ENCODE measurements at regions not wholly inside any gene's neighbourhood (a gene's known extent, or its start where the extent isn't known, plus 50 kb on each side); places are given as distances from the start of the nearest gene placed in this dataset.

DNA sequence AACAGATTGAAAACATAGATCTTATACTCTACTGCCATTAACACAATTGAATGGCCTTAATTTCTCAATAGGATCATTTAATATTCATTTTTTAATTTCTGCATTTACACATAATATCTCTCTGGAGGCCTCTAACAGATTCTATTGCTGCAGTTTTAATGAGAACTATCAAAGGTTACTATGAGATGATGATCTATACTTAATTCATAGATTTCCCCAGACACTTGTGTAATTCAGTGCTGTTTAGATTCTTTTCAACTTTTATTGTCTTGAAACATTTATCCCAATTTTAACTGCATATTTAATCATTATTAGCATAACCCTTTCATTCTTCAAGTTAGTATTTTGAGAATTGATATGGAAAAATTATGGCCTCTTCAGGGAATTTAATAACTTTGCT, 1056.5 kb upstream of the CDH8 start:
- no peaks in the 10 kb centered on the region for H3K9me3 ChIP-seq (ENCODE audit: low read depth, low read length)
- TF ChIP-seq POLR2AphosphoS5 (IDR thresholded peaks at IDR 0.05; ENCODE audit: borderline replicate concordance, low read depth, low read length) (no peak), EZH2 (IDR thresholded peaks at IDR 0.05) (no peak), FOXP2 (optimal IDR thresholded peaks at IDR 0.05; ENCODE audit: control extremely low read depth, extremely low read length, insufficient read depth) (no peak)

DNA sequence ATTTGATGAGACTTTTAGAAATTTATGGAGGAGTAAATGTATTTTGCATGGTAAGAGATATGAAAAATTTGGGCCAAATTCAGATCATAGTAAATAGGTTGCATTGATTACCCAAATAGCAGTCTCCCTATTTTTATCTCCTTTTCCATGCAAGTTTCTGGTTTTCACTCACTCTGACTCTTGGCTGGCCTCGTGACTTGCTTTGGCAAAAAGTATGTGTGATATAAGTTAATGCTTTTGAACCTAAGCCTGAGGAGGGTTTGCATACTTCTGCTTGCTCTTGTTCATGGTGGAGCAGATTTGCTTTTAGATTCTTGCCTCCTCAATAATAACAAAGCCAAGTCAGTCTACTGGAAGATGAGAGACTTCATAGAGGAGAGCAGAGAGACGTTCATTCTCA, 1045.9 kb upstream of the CDH8 start:
- DNase-seq (ENCODE audit: low read depth, low spot score): no peak
- H3K9ac ChIP-seq (ENCODE audit: insufficient read length): no peak overlapping the region
- no peak overlapping the region for H3K27ac ChIP-seq
- TF ChIP-seq POLR2AphosphoS5 (IDR thresholded peaks at IDR 0.05; ENCODE audit: borderline replicate concordance, low read depth, low read length): no peak
- no peak for TF ChIP-seq EZH2 (IDR thresholded peaks at IDR 0.05)
- no peak for TF ChIP-seq FOXP2 (optimal IDR thresholded peaks at IDR 0.05; ENCODE audit: control extremely low read depth, extremely low read length, insufficient read depth)
- no peaks in the 10 kb centered on the region for H3K9me3 ChIP-seq (ENCODE audit: low read depth, low read length)
- H3K36me3 ChIP-seq (ENCODE audit: insufficient read depth, low read length): no peaks in the 10 kb centered on the region
- no peak overlapping the region for H3K4me3 ChIP-seq

More for the DNA sequence above, 1056.5 kb upstream of the CDH8 start:
- H3K4me3 ChIP-seq: no peak overlapping the region
- no peak for DNase-seq (ENCODE audit: low read depth, low spot score)
- H3K27ac ChIP-seq: no peak overlapping the region
- H3K36me3 ChIP-seq (ENCODE audit: insufficient read depth, low read length): no peaks in the 10 kb centered on the region
- H3K9ac ChIP-seq (ENCODE audit: insufficient read length): no peak overlapping the region

DNA sequence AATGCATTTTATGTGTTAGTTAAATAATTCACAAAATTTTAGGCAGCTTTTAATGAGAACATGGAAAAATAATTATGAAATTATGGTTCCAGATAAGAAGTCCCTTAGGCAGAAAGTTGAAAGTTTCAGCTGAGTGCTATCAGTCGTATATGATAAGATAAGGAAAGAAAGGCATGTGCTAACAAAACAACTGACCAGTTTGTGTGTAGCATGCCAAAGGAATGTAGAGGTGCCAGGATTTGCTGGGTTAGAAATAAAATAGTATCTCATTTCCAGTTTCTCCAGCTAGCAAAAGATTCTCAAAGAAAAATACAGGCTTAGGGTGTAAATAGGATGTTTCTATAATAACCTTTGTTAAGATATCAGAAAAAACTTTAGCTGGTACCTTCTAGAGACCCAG, 1044.5 kb upstream of the CDH8 start:
- Histone ChIP-seq H3K9me3 (ENCODE audit: low read depth, low read length) (no peaks in the 10 kb centered on the region), H3K9ac (ENCODE audit: insufficient read length) (no peak overlapping the region), H3K27ac (no peak overlapping the region), H3K4me3 (no peak overlapping the region), H3K36me3 (ENCODE audit: insufficient read depth, low read length) (no peaks in the 10 kb centered on the region)
- TF ChIP-seq EZH2 (IDR thresholded peaks at IDR 0.05) (no peak), POLR2AphosphoS5 (IDR thresholded peaks at IDR 0.05; ENCODE audit: borderline replicate concordance, low read depth, low read length) (no peak), FOXP2 (optimal IDR thresholded peaks at IDR 0.05; ENCODE audit: control extremely low read depth, extremely low read length, insufficient read depth) (no peak)
- no peak for DNase-seq (ENCODE audit: low read depth, low spot score)

DNA sequence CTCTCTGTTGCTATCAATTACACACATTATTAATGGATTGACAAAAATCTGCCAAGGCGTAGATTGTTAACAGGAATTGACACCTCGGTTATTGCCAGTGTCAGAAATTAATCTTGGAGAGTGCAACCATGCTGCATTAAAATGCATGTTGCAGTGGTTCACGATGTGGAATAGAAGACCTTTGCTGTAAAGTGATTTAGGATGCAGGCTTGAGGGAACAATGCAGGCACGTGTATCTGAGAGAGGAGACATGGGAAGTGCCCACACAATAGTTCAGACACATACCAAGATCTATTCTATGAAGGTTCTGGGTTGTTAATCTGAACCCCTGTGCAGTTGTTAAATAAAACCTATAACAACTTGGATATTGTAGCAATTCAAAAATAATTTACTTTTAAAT, 1032.8 kb upstream of the CDH8 start:
- DNase-seq (ENCODE audit: low read depth, low spot score): no peak
- H3K9ac ChIP-seq (ENCODE audit: insufficient read length): no peak overlapping the region
- no peaks in the 10 kb centered on the region for H3K9me3 ChIP-seq (ENCODE audit: low read depth, low read length)
- H3K36me3 ChIP-seq (ENCODE audit: insufficient read depth, low read length): no peaks in the 10 kb centered on the region
- TF ChIP-seq EZH2 (IDR thresholded peaks at IDR 0.05): no peak
- no peak for TF ChIP-seq FOXP2 (optimal IDR thresholded peaks at IDR 0.05; ENCODE audit: control extremely low read depth, extremely low read length, insufficient read depth)
- no peak for TF ChIP-seq POLR2AphosphoS5 (IDR thresholded peaks at IDR 0.05; ENCODE audit: borderline replicate concordance, low read depth, low read length)
- H3K4me3 ChIP-seq: no peak overlapping the region
- H3K27ac ChIP-seq: no peak overlapping the region

DNA sequence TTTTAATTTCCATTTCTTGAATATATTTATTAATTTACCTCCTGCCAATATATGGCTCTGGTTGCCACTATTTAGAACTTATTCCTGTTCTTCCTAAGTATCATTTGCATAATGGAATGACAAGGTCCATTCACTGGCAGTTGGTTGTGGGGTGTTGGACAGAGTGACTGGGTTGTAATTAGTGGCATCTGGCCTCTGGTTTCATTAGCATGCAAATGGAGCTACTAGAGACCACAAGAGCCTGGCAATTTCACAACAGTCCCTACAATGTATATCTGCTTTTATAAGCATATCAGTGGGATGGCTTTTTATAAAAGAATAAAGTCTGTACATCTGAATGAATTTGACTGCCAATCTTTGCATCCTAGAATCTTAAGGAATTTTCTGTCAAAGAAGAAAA, 1030.9 kb upstream of the CDH8 start:
- H3K9ac ChIP-seq (ENCODE audit: insufficient read length): no peak overlapping the region
- H3K4me3 ChIP-seq: no peak overlapping the region
- no peak for DNase-seq (ENCODE audit: low read depth, low spot score)
- no peak for TF ChIP-seq EZH2 (IDR thresholded peaks at IDR 0.05)
- TF ChIP-seq POLR2AphosphoS5 (IDR thresholded peaks at IDR 0.05; ENCODE audit: borderline replicate concordance, low read depth, low read length): no peak
- TF ChIP-seq FOXP2 (optimal IDR thresholded peaks at IDR 0.05; ENCODE audit: control extremely low read depth, extremely low read length, insufficient read depth): no peak
- no peak overlapping the region for H3K27ac ChIP-seq
- H3K9me3 ChIP-seq (ENCODE audit: low read depth, low read length): no peaks in the 10 kb centered on the region
- no peaks in the 10 kb centered on the region for H3K36me3 ChIP-seq (ENCODE audit: insufficient read depth, low read length)

DNA sequence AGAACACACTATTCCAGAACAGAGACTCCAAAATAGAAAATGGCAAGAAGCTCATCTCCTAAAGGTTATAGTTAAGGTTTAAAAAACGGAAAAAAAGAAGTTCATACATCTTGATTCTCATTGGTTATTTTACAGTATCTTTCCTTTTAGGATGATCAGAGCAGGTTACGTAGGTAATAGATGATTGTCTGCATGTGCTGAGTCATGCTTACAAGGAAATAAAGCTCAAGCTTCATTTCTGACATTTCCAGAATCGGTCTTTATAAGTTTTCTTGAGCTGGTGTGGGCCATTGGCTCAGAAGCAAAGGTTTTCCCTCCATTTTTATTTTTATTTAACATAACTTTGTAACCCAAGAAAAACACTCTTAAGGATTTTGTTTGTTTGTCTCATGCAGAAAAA, 1030.3 kb upstream of the CDH8 start:
- Histone ChIP-seq H3K4me3 (no peak overlapping the region), H3K27ac (no peak overlapping the region), H3K9ac (ENCODE audit: insufficient read length) (no peak overlapping the region), H3K36me3 (ENCODE audit: insufficient read depth, low read length) (no peaks in the 10 kb centered on the region), H3K9me3 (ENCODE audit: low read depth, low read length) (no peaks in the 10 kb centered on the region)
- TF ChIP-seq FOXP2 (optimal IDR thresholded peaks at IDR 0.05; ENCODE audit: control extremely low read depth, extremely low read length, insufficient read depth) (no peak), EZH2 (IDR thresholded peaks at IDR 0.05) (no peak), POLR2AphosphoS5 (IDR thresholded peaks at IDR 0.05; ENCODE audit: borderline replicate concordance, low read depth, low read length) (no peak)
- DNase-seq (ENCODE audit: low read depth, low spot score): no peak

DNA sequence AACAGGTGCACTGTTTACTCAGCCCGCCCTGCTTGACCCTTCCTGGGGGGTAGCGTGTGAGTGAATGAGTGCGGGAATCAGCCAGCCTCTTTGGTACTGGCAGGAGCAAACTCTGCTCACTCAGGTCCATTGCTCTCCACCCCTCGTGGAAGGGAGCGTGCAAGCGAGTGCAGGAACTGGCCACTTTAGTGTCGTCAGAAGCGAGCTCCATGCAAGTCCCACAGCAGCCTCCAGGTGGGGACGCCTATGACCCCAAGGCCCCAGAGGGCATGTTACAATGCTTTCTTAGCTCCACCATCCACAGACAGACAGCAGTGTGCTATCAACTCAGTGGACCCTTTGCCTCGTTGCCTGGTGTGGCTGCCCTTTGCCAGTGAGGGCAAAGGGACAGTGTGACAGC, 1025.1 kb upstream of the CDH8 start:
- Histone ChIP-seq H3K9ac (ENCODE audit: insufficient read length) (no peak overlapping the region), H3K27ac (no peak overlapping the region), H3K9me3 (ENCODE audit: low read depth, low read length) (no peaks in the 10 kb centered on the region), H3K4me3 (no peak overlapping the region), H3K36me3 (ENCODE audit: insufficient read depth, low read length) (no peaks in the 10 kb centered on the region)
- no peak for TF ChIP-seq FOXP2 (optimal IDR thresholded peaks at IDR 0.05; ENCODE audit: control extremely low read depth, extremely low read length, insufficient read depth)
- TF ChIP-seq POLR2AphosphoS5 (IDR thresholded peaks at IDR 0.05; ENCODE audit: borderline replicate concordance, low read depth, low read length): no peak
- no peak for TF ChIP-seq EZH2 (IDR thresholded peaks at IDR 0.05)
- no peak for DNase-seq (ENCODE audit: low read depth, low spot score)

DNA sequence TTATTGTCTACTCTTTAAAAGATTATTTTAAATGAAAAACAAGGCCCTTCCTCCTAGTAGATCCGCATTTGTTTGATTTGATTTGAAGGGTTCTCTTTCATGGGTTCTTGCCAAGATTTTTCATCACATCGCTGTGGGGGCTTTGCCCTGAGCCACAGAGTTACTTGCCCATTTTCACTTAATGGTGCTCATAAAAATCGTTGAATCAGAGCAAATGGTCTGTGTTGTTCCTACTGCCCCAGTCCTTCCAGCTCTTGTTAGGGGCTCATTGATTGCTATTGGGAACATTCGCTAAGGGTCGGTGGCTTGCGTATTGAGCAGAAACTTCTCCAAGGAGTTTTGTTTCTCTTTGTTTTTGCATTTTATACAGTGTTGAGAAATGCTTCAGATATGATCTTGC, 1023.4 kb upstream of the CDH8 start:
- DNase-seq (ENCODE audit: low read depth, low spot score): no peak
- Histone ChIP-seq H3K9me3 (ENCODE audit: low read depth, low read length) (no peaks in the 10 kb centered on the region), H3K27ac (no peak overlapping the region), H3K4me3 (no peak overlapping the region), H3K36me3 (ENCODE audit: insufficient read depth, low read length) (no peaks in the 10 kb centered on the region), H3K9ac (ENCODE audit: insufficient read length) (no peak overlapping the region)
- TF ChIP-seq POLR2AphosphoS5 (IDR thresholded peaks at IDR 0.05; ENCODE audit: borderline replicate concordance, low read depth, low read length) (no peak), EZH2 (IDR thresholded peaks at IDR 0.05) (no peak), FOXP2 (optimal IDR thresholded peaks at IDR 0.05; ENCODE audit: control extremely low read depth, extremely low read length, insufficient read depth) (no peak)

DNA sequence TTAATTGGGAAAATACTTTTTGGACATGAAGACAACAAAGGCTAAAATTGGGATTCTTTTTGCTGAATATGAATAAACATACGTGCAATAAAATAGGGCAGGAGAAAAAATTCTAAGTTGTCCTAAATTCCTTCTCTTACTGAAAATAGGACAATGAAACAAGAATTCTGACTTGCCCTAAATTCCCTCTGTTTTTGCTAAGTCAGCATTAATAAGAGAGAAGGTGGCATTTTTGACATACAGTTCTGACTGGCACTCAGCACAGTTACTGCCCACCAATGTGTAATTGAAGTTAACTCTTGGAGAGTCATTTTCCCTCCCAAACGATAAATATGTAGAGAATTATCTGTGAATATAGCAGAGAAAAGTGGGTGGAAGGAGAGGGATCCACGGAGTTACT, 1021.1 kb upstream of the CDH8 start:
- Histone ChIP-seq H3K36me3 (ENCODE audit: insufficient read depth, low read length) (no peaks in the 10 kb centered on the region), H3K9ac (ENCODE audit: insufficient read length) (no peak overlapping the region), H3K4me3 (no peak overlapping the region), H3K27ac (no peak overlapping the region), H3K9me3 (ENCODE audit: low read depth, low read length) (no peaks in the 10 kb centered on the region)
- DNase-seq (ENCODE audit: low read depth, low spot score): no peak
- TF ChIP-seq POLR2AphosphoS5 (IDR thresholded peaks at IDR 0.05; ENCODE audit: borderline replicate concordance, low read depth, low read length) (no peak), EZH2 (IDR thresholded peaks at IDR 0.05) (no peak), FOXP2 (optimal IDR thresholded peaks at IDR 0.05; ENCODE audit: control extremely low read depth, extremely low read length, insufficient read depth) (no peak)

All from SK-N-MC (cell line).